ENCODE measurements at regions not wholly inside any gene's neighbourhood (a gene's known extent, or its start where the extent isn't known, plus 50 kb on each side); places are given as distances from the start of the nearest gene placed in this dataset.
"Not testable (repeated sequence)": the region's sequence is repeated elsewhere in the genome, so short reads cannot be mapped to it uniquely, and the experiment has no call there.

DNA sequence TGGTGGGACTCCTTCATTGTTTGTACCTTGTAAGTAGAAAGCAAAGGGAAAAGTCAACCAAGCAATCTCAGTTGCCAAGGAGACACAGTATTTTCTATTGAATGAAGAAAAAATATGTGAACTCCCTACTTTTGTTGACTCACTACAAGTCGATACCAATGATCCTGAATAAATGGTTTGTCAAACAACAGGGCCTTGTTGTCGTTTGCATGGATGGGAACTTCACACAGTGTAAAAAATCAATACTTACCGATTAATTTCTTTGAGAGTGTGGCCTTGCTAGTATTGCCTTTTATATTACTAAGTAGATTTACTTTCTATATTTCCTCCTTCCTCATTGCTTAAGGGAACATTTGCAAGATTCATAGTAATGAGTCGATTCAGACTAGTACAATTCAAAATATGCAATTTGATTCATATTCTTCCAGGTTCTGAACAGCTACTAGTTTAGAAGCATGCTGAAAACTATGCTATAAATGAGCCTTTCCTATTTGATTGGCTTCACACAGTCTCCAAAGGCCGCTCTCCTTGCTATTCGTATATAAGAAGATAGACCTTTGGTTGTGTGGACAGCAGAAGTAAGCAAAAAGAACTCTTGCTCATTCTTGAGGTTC, 108.0 kb downstream of the ZNF330 start:
- no peaks in the 10 kb centered on the region for H3K9me3 ChIP-seq (ENCODE audit: control insufficient read depth in 3 of 3, low read length in 3 of 3)
- H3K27me3 ChIP-seq (ENCODE audit: control insufficient read depth in 3 of 3, insufficient read depth in 3 of 3, low read length in 3 of 3): no peaks in the 10 kb centered on the region
- H3K9ac ChIP-seq (ENCODE audit: low read depth in 1 of 3, low read length in 3 of 3): no peak overlapping the region
- H3K36me3 ChIP-seq (ENCODE audit: control insufficient read depth in 3 of 3, insufficient read depth in 3 of 3, low read length in 3 of 3): no peaks in the 10 kb centered on the region
- no peak overlapping the region for H3K4me3 ChIP-seq (ENCODE audit: low read length in 3 of 3)
- peak overlapping the region; percentile 86 for H3K27ac ChIP-seq (ENCODE audit: low read depth, low read length)
- H3K4me1 ChIP-seq (ENCODE audit: control insufficient read depth in 3 of 3, insufficient read depth in 3 of 3, low read length in 3 of 3): peaks cover 3 to 20% (median 6%) of the 10 kb centered on the region in 3 donors

DNA sequence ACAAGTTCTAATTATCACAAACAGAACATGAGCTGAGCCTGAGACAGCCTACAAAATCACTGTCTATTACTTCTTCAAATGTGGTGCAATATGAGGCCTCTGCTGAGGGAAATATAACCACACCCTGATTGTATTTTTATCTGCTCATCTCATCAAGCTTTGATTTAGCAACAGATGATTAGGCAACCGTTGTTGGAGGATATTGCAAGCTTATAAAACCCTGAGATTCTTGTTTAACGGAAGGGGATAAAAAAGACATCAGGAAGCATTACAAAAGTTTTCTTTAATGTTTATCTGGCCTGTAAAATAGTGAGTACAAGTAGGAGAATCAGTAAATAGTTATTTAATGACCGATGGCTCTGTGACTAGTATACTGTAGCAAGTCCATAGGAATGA, 108.5 kb downstream of the ZNF330 start:
- H3K9ac ChIP-seq (ENCODE audit: low read depth in 1 of 3, low read length in 3 of 3): peak overlapping the region in 1 of 3 donors; percentile 42
- peaks cover 3 to 25% (median 6%) of the 10 kb centered on the region in 3 donors for H3K4me1 ChIP-seq (ENCODE audit: control insufficient read depth in 3 of 3, insufficient read depth in 3 of 3, low read length in 3 of 3)
- H3K9me3 ChIP-seq (ENCODE audit: control insufficient read depth in 3 of 3, low read length in 3 of 3): no peaks in the 10 kb centered on the region
- no peaks in the 10 kb centered on the region for H3K27me3 ChIP-seq (ENCODE audit: control insufficient read depth in 3 of 3, insufficient read depth in 3 of 3, low read length in 3 of 3)
- no peak overlapping the region for H3K4me3 ChIP-seq (ENCODE audit: low read length in 3 of 3)
- H3K36me3 ChIP-seq (ENCODE audit: control insufficient read depth in 3 of 3, insufficient read depth in 3 of 3, low read length in 3 of 3): no peaks in the 10 kb centered on the region
- peak overlapping the region; percentile 86 for H3K27ac ChIP-seq (ENCODE audit: low read depth, low read length)

DNA sequence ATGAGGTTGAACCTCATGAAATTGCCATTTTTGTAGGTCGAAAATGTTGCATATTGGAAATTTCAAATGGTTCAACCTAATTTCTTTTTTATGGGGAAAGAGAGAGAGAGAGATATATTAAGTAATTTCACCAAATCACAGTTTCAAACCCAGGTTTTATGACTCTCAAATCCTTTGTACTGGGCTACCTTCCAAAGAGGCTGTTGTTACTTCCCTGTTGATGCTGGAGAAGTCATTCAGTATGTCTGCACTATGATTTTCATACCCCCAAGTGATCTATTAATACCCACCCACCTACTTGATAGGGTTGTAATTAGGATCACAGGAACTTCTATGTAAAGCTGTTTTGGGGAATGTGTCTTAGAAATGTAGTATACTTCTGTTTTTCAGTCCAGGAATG, 109.9 kb downstream of the ZNF330 start:
- Histone ChIP-seq H3K4me1 (ENCODE audit: control insufficient read depth in 3 of 3, insufficient read depth in 3 of 3, low read length in 3 of 3) (peaks cover 3 to 30% (median 6%) of the 10 kb centered on the region in 3 donors), H3K9ac (ENCODE audit: low read depth in 1 of 3, low read length in 3 of 3) (no peak overlapping the region), H3K36me3 (ENCODE audit: control insufficient read depth in 3 of 3, insufficient read depth in 3 of 3, low read length in 3 of 3) (no peaks in the 10 kb centered on the region), H3K27me3 (ENCODE audit: control insufficient read depth in 3 of 3, insufficient read depth in 3 of 3, low read length in 3 of 3) (no peaks in the 10 kb centered on the region), H3K27ac (ENCODE audit: low read depth, low read length) (no peak overlapping the region), H3K9me3 (ENCODE audit: control insufficient read depth in 3 of 3, low read length in 3 of 3) (no peaks in the 10 kb centered on the region), H3K4me3 (ENCODE audit: low read length in 3 of 3) (no peak overlapping the region)

DNA sequence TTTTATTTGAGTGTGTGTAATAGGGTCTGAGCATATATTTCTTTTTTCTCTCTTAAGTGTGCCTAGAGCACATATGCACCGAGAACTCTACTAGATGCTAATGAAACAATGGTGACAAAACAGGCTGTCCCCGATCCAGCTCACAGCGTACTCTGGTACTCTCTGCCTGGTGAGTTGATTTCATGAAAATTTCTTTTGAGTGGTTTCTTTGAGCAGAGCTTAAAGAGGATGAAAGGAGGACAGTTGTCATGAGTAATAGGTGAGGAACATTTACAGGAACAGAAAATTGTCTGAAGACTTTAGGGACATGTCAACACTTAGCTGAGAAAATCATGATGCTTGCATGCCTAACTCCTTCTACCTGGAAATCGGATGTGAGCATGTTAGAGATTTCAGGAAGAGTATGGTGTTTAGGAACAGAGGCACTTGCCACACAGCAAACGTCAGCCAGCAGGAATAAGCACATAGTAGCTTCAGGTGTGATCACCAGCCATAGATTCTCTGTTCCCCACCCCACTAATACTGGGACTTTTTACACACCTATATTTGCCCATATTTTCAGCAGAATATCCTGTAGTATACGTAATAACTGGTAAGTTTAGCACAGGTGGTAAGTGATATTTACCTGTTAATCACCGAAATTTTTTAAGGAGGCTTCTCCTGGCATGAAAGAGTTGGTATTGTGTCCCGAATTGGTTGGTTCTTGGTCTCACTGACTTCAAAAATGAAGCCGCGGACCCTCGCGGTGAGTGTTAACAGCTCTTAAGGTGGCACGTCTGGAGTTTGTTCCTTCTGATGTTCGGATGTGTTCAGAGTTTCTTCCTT, 111.1 kb downstream of the ZNF330 start:
- H3K27ac ChIP-seq (ENCODE audit: low read depth, low read length): no peak overlapping the region
- no peaks in the 10 kb centered on the region for H3K36me3 ChIP-seq (ENCODE audit: control insufficient read depth in 3 of 3, insufficient read depth in 3 of 3, low read length in 3 of 3)
- peak overlapping the region in 1 of 3 donors; percentile 4 for H3K4me3 ChIP-seq (ENCODE audit: low read length in 3 of 3)
- H3K27me3 ChIP-seq (ENCODE audit: control insufficient read depth in 3 of 3, insufficient read depth in 3 of 3, low read length in 3 of 3): no peaks in the 10 kb centered on the region
- H3K9me3 ChIP-seq (ENCODE audit: control insufficient read depth in 3 of 3, low read length in 3 of 3): no peaks in the 10 kb centered on the region
- H3K9ac ChIP-seq (ENCODE audit: low read depth in 1 of 3, low read length in 3 of 3): no peak overlapping the region
- peaks cover 3 to 30% (median 6%) of the 10 kb centered on the region in 3 donors for H3K4me1 ChIP-seq (ENCODE audit: control insufficient read depth in 3 of 3, insufficient read depth in 3 of 3, low read length in 3 of 3)

DNA sequence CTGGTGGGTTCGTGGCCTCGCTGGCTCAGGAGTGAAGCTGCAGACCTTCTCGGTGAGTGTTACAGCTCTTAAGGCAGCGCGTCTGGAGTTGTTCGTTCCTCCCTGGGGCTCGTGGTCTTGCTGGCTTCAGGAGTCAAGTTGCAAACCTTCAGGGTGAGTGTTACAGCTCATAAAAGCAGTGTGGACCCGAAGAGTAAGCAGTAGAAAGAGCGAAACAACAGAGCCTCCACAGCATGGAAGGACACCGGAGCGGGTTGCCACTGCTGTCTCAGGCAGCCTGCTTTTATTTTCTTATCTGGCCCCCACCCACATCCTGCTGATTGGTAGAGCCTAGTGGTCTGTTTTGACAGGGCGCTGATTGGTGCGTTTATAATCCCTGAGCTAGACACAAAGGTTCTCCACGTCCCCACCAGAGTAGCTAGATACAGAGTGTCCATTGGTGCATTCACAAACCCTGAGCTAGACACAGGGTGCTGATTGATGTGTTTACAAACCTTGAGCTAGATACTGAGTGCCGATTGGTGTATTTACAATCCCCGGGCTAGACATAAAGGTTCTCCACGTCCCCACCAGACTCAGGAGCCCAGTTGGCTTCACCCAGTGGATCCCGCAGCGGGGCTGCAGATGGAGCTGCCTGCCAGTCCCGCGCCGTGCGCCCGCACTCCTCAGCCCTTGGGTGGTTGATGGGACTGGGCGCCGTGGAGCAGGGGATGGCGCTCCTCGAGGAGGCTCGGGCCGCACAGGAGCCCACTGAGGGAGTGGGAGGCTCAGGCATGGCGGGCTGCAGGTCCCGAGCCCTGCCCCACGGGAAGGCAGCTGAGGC, 111.9 kb downstream of the ZNF330 start:
- H3K9ac ChIP-seq (ENCODE audit: low read depth in 1 of 3, low read length in 3 of 3); H3K4me3 ChIP-seq (ENCODE audit: low read length in 3 of 3); H3K27me3 ChIP-seq (ENCODE audit: control insufficient read depth in 3 of 3, insufficient read depth in 3 of 3, low read length in 3 of 3); H3K27ac ChIP-seq (ENCODE audit: low read depth, low read length); H3K36me3 ChIP-seq (ENCODE audit: control insufficient read depth in 3 of 3, insufficient read depth in 3 of 3, low read length in 3 of 3); H3K9me3 ChIP-seq (ENCODE audit: control insufficient read depth in 3 of 3, low read length in 3 of 3): not testable (repeated sequence)
- peaks cover 3 to 27% (median 6%) of the 10 kb centered on the region in 3 donors for H3K4me1 ChIP-seq (ENCODE audit: control insufficient read depth in 3 of 3, insufficient read depth in 3 of 3, low read length in 3 of 3)

DNA sequence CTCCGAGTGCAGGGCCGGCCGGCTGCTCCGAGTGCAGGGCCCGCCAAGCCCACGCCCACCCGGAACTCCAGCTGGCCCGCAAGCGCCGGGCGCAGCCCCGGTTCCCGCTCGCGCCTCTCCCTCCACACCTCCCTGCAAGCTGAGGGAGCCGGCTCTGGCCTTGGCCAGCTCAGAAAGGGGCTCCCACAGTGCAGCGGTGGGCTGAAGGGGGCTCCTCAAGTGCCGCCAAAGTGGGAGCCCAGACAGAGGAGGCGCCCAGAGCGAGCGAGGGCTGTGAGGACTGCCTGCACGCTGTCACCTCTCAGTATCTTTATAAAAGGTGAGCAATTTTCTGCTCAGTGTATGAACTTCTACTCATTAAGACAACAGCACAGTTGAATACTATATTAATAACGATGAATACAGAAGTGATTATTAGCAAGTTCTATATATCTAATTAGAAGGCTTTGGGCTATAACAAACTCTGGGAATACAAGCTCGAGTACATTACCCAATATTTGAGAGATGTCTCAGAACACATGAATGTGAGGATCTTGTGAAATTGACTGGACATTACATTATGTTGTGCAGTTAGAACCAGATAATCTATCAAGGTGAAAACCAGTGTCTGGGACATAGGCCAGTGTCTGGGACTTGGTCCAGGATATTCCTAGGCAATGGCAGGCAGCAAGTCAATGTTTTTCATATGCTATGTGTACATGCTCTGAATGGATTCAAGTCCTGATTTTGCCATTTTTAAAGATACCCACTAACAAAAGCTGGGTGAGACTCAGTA, 112.9 kb downstream of the ZNF330 start:
- not testable (repeated sequence) for H3K9me3 ChIP-seq (ENCODE audit: control insufficient read depth in 3 of 3, low read length in 3 of 3); H3K36me3 ChIP-seq (ENCODE audit: control insufficient read depth in 3 of 3, insufficient read depth in 3 of 3, low read length in 3 of 3); H3K27me3 ChIP-seq (ENCODE audit: control insufficient read depth in 3 of 3, insufficient read depth in 3 of 3, low read length in 3 of 3)
- peak overlapping the region in 2 of 3 donors; percentile 33 to 64 for H3K9ac ChIP-seq (ENCODE audit: low read depth in 1 of 3, low read length in 3 of 3)
- peaks cover 0 to 16% (median 4%) of the 10 kb centered on the region in 3 donors for H3K4me1 ChIP-seq (ENCODE audit: control insufficient read depth in 3 of 3, insufficient read depth in 3 of 3, low read length in 3 of 3)
- H3K27ac ChIP-seq (ENCODE audit: low read depth, low read length): peak overlapping the region; percentile 31
- H3K4me3 ChIP-seq (ENCODE audit: low read length in 3 of 3): peak overlapping the region in 2 of 3 donors; percentile 29 to 56

DNA sequence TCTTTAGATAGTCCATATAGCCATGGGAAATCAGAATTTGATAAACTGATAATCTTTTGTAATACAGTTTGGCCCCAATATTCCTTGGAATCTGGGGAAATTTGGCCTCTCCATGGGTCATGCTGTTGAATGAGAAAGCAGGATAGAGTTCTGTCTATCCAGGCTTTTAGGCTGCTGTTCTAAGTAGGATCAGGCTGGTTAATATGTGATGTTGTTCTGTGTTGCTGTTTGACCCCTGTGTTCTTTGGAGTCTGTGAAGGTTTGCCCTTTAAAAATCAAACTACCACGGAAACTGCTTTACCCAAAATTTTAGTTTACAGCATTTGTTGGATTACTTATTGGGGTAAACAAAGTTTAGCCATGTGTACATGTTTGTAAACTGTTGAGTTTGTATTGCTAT, 114.5 kb downstream of the ZNF330 start:
- Histone ChIP-seq H3K9ac (ENCODE audit: low read depth in 1 of 3, low read length in 3 of 3) (no peak overlapping the region), H3K4me3 (ENCODE audit: low read length in 3 of 3) (no peak overlapping the region), H3K4me1 (ENCODE audit: control insufficient read depth in 3 of 3, insufficient read depth in 3 of 3, low read length in 3 of 3) (peaks cover 0 to 10% (median 0%) of the 10 kb centered on the region in 3 donors), H3K9me3 (ENCODE audit: control insufficient read depth in 3 of 3, low read length in 3 of 3) (no peaks in the 10 kb centered on the region), H3K27ac (ENCODE audit: low read depth, low read length) (peak overlapping the region; percentile 31), H3K36me3 (ENCODE audit: control insufficient read depth in 3 of 3, insufficient read depth in 3 of 3, low read length in 3 of 3) (no peaks in the 10 kb centered on the region), H3K27me3 (ENCODE audit: control insufficient read depth in 3 of 3, insufficient read depth in 3 of 3, low read length in 3 of 3) (no peaks in the 10 kb centered on the region)

DNA sequence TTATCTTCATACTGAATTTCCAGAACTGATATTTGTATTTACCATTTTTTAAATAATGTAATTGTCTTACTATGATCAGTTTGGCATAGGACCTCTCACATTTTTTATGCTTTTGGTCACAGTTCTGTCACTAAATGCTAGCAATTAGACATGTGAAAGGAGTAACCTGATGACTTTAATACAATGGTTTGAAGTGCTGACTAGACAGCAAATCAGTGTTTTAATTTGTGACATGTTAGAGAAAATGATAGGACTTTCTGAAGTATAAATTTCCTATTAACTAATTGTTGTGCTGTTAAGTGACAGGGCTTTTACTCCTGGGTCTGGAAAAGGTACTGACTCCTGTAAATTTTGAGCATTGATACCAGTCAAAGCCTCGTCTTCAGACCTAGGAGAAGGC, 117.5 kb downstream of the ZNF330 start:
- H3K27ac ChIP-seq (ENCODE audit: low read depth, low read length): no peak overlapping the region
- H3K9ac ChIP-seq (ENCODE audit: low read depth in 1 of 3, low read length in 3 of 3): no peak overlapping the region
- H3K9me3 ChIP-seq (ENCODE audit: control insufficient read depth in 3 of 3, low read length in 3 of 3): no peaks in the 10 kb centered on the region
- H3K36me3 ChIP-seq (ENCODE audit: control insufficient read depth in 3 of 3, insufficient read depth in 3 of 3, low read length in 3 of 3): no peaks in the 10 kb centered on the region
- H3K4me3 ChIP-seq (ENCODE audit: low read length in 3 of 3): no peak overlapping the region
- peaks cover 0 to 10% (median 0%) of the 10 kb centered on the region in 3 donors for H3K4me1 ChIP-seq (ENCODE audit: control insufficient read depth in 3 of 3, insufficient read depth in 3 of 3, low read length in 3 of 3)
- no peaks in the 10 kb centered on the region for H3K27me3 ChIP-seq (ENCODE audit: control insufficient read depth in 3 of 3, insufficient read depth in 3 of 3, low read length in 3 of 3)

DNA sequence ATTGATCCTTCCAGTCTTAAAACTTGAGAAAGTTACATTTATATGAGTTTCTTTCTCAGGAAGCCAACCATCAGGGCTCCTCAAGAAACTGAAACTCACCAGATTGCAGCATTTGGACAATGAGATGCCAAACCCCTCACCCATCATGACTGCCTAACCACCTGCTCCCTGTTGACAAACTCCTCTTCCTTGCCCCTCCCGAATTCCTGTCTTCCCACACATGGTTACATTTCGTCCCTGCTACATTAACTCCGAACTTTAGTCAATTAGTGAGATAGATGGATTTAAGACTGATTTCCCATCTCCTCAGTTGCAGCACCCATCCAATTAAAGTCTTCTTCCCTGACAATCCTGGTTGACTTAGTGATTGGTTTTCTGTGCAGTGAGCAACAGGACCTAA, 118.7 kb downstream of the ZNF330 start:
- H3K9ac ChIP-seq (ENCODE audit: low read depth in 1 of 3, low read length in 3 of 3): no peak overlapping the region

More for the DNA sequence above, 118.7 kb downstream of the ZNF330 start:
- no peaks in the 10 kb centered on the region for H3K9me3 ChIP-seq (ENCODE audit: control insufficient read depth in 3 of 3, low read length in 3 of 3)
- no peak overlapping the region for H3K4me3 ChIP-seq (ENCODE audit: low read length in 3 of 3)
- H3K27ac ChIP-seq (ENCODE audit: low read depth, low read length): no peak overlapping the region
- no peaks in the 10 kb centered on the region for H3K36me3 ChIP-seq (ENCODE audit: control insufficient read depth in 3 of 3, insufficient read depth in 3 of 3, low read length in 3 of 3)
- no peaks in the 10 kb centered on the region for H3K27me3 ChIP-seq (ENCODE audit: control insufficient read depth in 3 of 3, insufficient read depth in 3 of 3, low read length in 3 of 3)
- H3K4me1 ChIP-seq (ENCODE audit: control insufficient read depth in 3 of 3, insufficient read depth in 3 of 3, low read length in 3 of 3): peaks cover 0 to 3% (median 0%) of the 10 kb centered on the region in 3 donors

All from skeletal muscle tissue (tissue), 3 donors.